ENCODE measurements at regions not wholly inside any gene's neighbourhood (a gene's known extent, or its start where the extent isn't known, plus 50 kb on each side); places are given as distances from the start of the nearest gene placed in this dataset.

- no peak for TF ChIP-seq CTCF (IDR thresholded peaks at IDR 0.05; ENCODE audit: borderline replicate concordance, extremely low read depth, low read length, poor library complexity, severe bottlenecking)
- TF ChIP-seq EZH2 (IDR thresholded peaks at IDR 0.05; ENCODE audit: borderline replicate concordance, low read depth, low read length, severe bottlenecking): no peak
These were observed 367.9 kb upstream of the MBL2 start for GRCh38 chr10:53140506-53140905.
